GM10847 (cell line): ENCODE measurements at regions not wholly inside any gene's neighbourhood (a gene's known extent, or its start where the extent isn't known, plus 50 kb on each side); places are given as distances from the start of the nearest gene placed in this dataset.

Experiments
- POLR2A ChIP-seq: IDR thresholded peaks from 2 replicates; pipeline ENCODE4 v1.6.1; 2011; ENCODE audit not compliant: insufficient read length; ENCODE audit errors: extremely low read depth

- no peak for TF ChIP-seq POLR2A
Observed at GRCh38 chr19:29105629-29106292, 107.2 kb downstream of the UQCRFS1 start.

GRCh38 chr19:29104605-29105241 is 108.2 kb downstream of the UQCRFS1 start:
- no peak for TF ChIP-seq POLR2A

GRCh38 chr19:29098863-29099481 is 114.0 kb downstream of the UQCRFS1 start:
- TF ChIP-seq POLR2A = no peak

- TF ChIP-seq POLR2A = no peak
Observed at GRCh38 chr19:29098091-29098490, 114.9 kb downstream of the UQCRFS1 start.

- TF ChIP-seq POLR2A = no peak
Observed at GRCh38 chr19:29096896-29097295, 116.1 kb downstream of the UQCRFS1 start.

DNA sequence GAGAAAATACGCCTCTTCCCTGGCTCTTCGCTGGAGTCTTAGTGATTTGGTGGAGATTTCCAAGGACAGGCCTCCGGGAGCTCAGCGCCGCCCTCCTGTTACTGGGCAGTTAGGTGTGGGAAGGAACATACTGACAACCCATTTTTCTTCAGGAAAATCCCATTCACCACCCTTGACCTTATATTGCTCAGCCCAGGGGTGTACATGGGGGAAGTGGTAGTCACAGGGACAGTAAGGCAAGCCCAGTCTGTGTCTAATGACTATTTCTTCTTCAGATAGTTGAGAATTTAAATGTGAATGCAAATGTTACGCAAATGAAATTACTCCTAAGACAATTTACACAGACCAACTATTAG is 119.4 kb downstream of the UQCRFS1 start:
- TF ChIP-seq POLR2A = no peak

DNA sequence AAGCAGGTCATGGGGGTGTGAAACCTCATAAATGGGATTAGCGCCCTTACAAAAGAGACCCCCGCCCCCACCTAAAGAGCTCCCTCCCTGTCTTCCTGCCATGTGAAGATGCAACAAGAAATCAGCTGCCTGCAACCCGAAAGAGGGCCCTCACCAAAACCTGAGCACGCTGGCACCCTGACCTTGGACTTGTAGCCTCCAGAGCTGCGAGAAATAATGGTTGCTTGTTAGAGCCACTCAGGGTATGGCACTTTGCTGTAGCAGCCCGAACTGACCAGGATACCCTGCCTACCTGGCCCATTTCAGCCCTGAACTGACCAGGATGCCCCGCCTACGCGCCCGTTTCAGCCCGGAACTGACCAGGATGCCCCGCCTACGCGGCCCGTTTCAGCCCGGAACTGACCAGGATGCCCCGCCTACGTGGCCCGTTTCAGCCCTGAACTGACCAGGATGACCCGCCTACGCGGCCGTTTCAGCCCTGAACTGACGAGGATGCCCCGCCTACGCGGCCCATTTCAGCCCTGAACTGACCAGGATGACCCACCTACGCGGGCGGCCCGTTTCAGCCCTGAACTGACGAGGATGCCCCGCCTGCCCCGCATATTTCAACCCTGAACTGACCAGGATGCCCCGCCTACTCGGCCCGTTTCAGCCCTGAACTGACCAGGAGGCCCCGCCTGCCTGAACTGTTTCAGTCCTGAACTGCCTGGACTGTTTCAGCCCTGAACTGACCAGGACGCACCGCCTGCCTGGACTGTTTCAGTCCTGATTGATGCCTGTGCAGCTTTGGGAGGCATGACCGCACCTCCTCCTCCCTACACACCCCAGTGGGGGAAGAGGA is 120.0 kb downstream of the UQCRFS1 start:
- no peak for TF ChIP-seq POLR2A

GRCh38 chr19:29090783-29091526 is 122.0 kb downstream of the UQCRFS1 start:
- no peak for TF ChIP-seq POLR2A

- no peak for TF ChIP-seq POLR2A
Observed at GRCh38 chr19:29089315-29089870, 123.6 kb downstream of the UQCRFS1 start.

- TF ChIP-seq POLR2A = no peak
Observed at GRCh38 chr19:29088761-29089160, 124.2 kb downstream of the UQCRFS1 start.

DNA sequence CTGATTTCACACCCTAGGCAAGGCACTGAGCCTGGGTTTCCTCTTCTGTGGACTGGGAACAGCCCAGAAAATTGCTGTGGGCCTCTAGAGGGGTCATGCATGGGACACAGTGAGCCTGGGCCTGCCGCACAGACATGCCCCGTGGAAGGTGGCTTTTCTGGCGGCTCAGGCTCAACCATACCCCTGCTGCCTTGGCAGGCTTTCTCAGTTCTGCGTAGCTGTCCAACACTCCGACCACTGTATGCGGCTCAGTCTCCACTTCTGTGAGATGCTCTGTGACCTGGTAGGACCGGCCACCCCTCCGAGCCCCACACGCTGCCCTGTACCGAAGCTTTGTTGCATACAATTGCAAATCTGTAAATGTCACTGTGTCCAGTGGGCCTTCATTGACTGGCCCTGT is 126.3 kb downstream of the UQCRFS1 start:
- no peak for TF ChIP-seq POLR2A

DNA sequence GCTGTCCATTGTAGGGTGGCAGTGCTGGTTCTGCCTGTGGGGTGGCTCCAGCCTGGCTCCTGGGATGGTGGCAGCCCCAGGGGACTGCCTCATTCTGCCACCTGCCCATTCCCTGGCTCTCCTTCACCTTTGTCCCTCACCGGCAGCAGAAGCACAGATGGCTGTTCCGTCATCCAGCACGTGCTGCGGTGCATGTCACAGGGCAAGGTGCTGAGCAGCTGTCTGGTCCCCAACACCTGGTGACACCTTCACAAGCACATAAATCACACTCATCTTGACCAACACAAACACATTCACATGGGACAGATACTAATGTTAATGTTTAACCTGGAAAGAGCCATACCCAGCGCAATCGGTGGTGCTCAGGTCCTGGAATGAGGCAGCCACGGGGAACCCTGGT is 126.8 kb downstream of the UQCRFS1 start:
- TF ChIP-seq POLR2A = no peak

- no peak for TF ChIP-seq POLR2A
Observed at GRCh38 chr19:29085630-29086029, 127.3 kb downstream of the UQCRFS1 start.

GRCh38 chr19:29085206-29085605 is 127.7 kb downstream of the UQCRFS1 start:
- no peak for TF ChIP-seq POLR2A

GRCh38 chr19:29084266-29084665 is 128.7 kb downstream of the UQCRFS1 start:
- no peak for TF ChIP-seq POLR2A

DNA sequence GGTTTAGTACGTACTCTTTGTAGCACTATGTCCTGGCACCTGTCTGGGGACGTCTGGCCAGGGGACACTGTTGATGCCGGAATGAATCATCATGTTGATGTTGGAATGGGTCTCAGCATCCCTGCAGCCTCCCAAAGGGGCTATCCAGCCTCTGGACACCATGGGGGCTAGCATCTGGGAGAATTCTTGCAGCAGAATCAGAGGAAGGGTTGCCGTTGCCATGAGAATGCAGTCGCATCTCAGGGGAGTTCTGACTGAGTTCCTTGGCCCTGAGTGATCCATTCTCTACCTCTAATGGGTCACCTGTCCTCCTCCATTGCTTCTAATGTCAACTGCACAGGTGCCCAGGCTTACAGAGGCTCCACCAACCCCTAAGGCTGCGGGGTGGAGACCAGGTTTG is 129.1 kb downstream of the UQCRFS1 start:
- no peak for TF ChIP-seq POLR2A
